ENCODE measurements at regions not wholly inside any gene's neighbourhood (a gene's known extent, or its start where the extent isn't known, plus 50 kb on each side); places are given as distances from the start of the nearest gene placed in this dataset.
"Not testable (repeated sequence)": the region's sequence is repeated elsewhere in the genome, so short reads cannot be mapped to it uniquely, and the experiment has no call there.

GRCh38 chr7:156590212-156590611, 50.4 kb upstream of the RNF32 start:
- no peak for DNase-seq (ENCODE audit: low read depth)

GRCh38 chr7:156589808-156590207, 50.8 kb upstream of the RNF32 start:
- no peak for DNase-seq (ENCODE audit: low read depth)

GRCh38 chr7:156585926-156586325, 54.6 kb upstream of the RNF32 start:
- no peak for DNase-seq (ENCODE audit: low read depth)

- DNase-seq (ENCODE audit: low read depth) = no peak
Measured at GRCh38 chr7:156585025-156585648, 55.4 kb upstream of the RNF32 start.

GRCh38 chr7:156582591-156583123, 57.9 kb upstream of the RNF32 start:
- DNase-seq (ENCODE audit: low read depth) = no peak

- no peak for DNase-seq (ENCODE audit: low read depth)
Measured at GRCh38 chr7:156580036-156580435, 60.5 kb upstream of the RNF32 start.

GRCh38 chr7:156579566-156579965, 61.0 kb upstream of the RNF32 start:
- no peak for DNase-seq (ENCODE audit: low read depth)

GRCh38 chr7:156578978-156579430, 61.6 kb upstream of the RNF32 start:
- DNase-seq (ENCODE audit: low read depth) = no peak

GRCh38 chr7:156578578-156578940, 62.0 kb upstream of the RNF32 start:
- no peak for DNase-seq (ENCODE audit: low read depth)

GRCh38 chr7:156577645-156578577, 62.7 kb upstream of the RNF32 start:
- no peak for DNase-seq (ENCODE audit: low read depth)

- DNase-seq (ENCODE audit: low read depth) = no peak
Measured at GRCh38 chr7:156576216-156577058, 64.1 kb upstream of the RNF32 start.

- DNase-seq (ENCODE audit: low read depth) = no peak
Measured at GRCh38 chr7:156568258-156568657, 72.3 kb upstream of the RNF32 start.

- DNase-seq (ENCODE audit: low read depth) = no peak
Measured at GRCh38 chr7:156566812-156567549, 73.6 kb upstream of the RNF32 start.

GRCh38 chr7:156565002-156565401, 75.6 kb upstream of the RNF32 start:
- DNase-seq (ENCODE audit: low read depth) = not testable (repeated sequence)

- no peak for DNase-seq (ENCODE audit: low read depth)
Measured at GRCh38 chr7:156560696-156561095, 79.9 kb upstream of the RNF32 start.

- DNase-seq (ENCODE audit: low read depth) = no peak
Measured at GRCh38 chr7:156560075-156560474, 80.5 kb upstream of the RNF32 start.

- DNase-seq (ENCODE audit: low read depth) = no peak
Measured at GRCh38 chr7:156559001-156559400, 81.6 kb upstream of the RNF32 start.

GRCh38 chr7:156558198-156558597, 82.4 kb upstream of the RNF32 start:
- peak; percentile 3 for DNase-seq (ENCODE audit: low read depth)

- no peak for DNase-seq (ENCODE audit: low read depth)
Measured at GRCh38 chr7:156556083-156556482, 84.5 kb upstream of the RNF32 start.

- DNase-seq (ENCODE audit: low read depth) = no peak
Measured at GRCh38 chr7:156554488-156554887, 86.1 kb upstream of the RNF32 start.

- no peak for DNase-seq (ENCODE audit: low read depth)
Measured at GRCh38 chr7:156549636-156550035, 90.9 kb upstream of the RNF32 start.

Measured in GM04503 (cell line).